HepG2 (cell line): ENCODE measurements at regions not wholly inside any gene's neighbourhood (a gene's known extent, or its start where the extent isn't known, plus 50 kb on each side); places are given as distances from the start of the nearest gene placed in this dataset.

ENCODE experiments used
- ATAC-seq: fragments of 200-7000 bp; cut with Tn5 transposase; 3 replicates; pipeline ENCODE4 v1.9.1; 2020; ENCODE audit warnings: mild to moderate bottlenecking, moderate library complexity
- BruUV-seq: library from RNA; stranded (reverse); fragments of 400-500 nt; replicated peaks from 2 replicates; lab custom pipeline; 2021; lab: Mats Ljungman, UMichigan
- CTCF ChIA-PET: fragments of 300-600 bp; formaldehyde crosslinking; extraction: SDS; loops from one replicate; lab custom pipeline; 2021; ENCODE audit warnings: low total read pairs, inconsistent platforms, low intra/inter-chr PET ratio; lab: Yijun Ruan, JAX
- POLR2A ChIA-PET: fragments of 350-600 bp; sonication (Branson Sonifier 250); formaldehyde crosslinking; loops from one replicate; lab custom pipeline; 2020; ENCODE audit warnings: antibody characterized with exemption, inconsistent platforms; lab: Yijun Ruan, JAX
- DNase-seq: peaks from one replicate; pipeline ENCODE4 v3.0.0-alpha.2; 2015; ENCODE audit warnings: low spot score
- FAIRE-seq: peaks from 3 replicates; lab custom pipeline; 2011; peaks lifted over from hg19 to GRCh38; lab: Jason Lieb, UNC
- H2AFZ ChIP-seq: one replicate; pipeline ENCODE4 v1.6.1; 2011; ENCODE audit warnings: low read length, inconsistent platforms
- H3K27ac ChIP-seq: fragments of 300-600 bp; 3 replicates; pipeline ENCODE4 v1.8.0; 2011; ENCODE audit warnings: mixed run types, mild to moderate bottlenecking, mixed read lengths, low read length, inconsistent platforms; ENCODE audit not compliant: insufficient read depth; ENCODE audit errors: extremely low read length
- H3K27me3 ChIP-seq, 2 experiments: fragments of 200-600 bp in 1 of 2; 2 replicates in 1 of 2; 3 replicates in 1 of 2; pipeline versions ENCODE4 v1.6.0 to v1.8.0; 2011; ENCODE audit warnings: low read length in 2 of 2, mild to moderate bottlenecking in 2 of 2, moderate library complexity in 2 of 2, inconsistent platforms in 1 of 2; ENCODE audit not compliant: insufficient read depth in 2 of 2, control insufficient read depth in 1 of 2
- H3K36me3 ChIP-seq, 2 experiments: fragments of 200-600 bp in 1 of 2; replicated peaks in 1 of 2; 2 replicates in 1 of 2; 3 replicates in 1 of 2; pipeline versions ENCODE4 v1.5.1 to v1.8.0; 2011; ENCODE audit warnings: low read length in 2 of 2, inconsistent platforms in 1 of 2; ENCODE audit not compliant: insufficient read depth in 2 of 2, control insufficient read depth in 1 of 2
- H3K4me1 ChIP-seq: 2 replicates; pipeline ENCODE4 v1.5.1; 2012; ENCODE audit warnings: low read length, inconsistent platforms; ENCODE audit not compliant: insufficient read depth
- H3K4me2 ChIP-seq: 2 replicates; pipeline ENCODE4 v1.6.0; 2011; ENCODE audit warnings: low read depth, low read length, inconsistent platforms
- H3K4me3 ChIP-seq, 3 experiments: fragments of 200-600 bp in 1 of 3; sonication (generic), shearing (Covaris generic) in 1 of 3; replicated peaks in 1 of 3; 2 replicates each; pipeline ENCODE4 v1.5.1; 2011 to 2016; ENCODE audit warnings: low read length in 3 of 3, inconsistent platforms in 2 of 3, low read depth in 2 of 3, mild to moderate bottlenecking in 2 of 3, control low read depth in 1 of 3, mixed read lengths in 1 of 3; ENCODE audit not compliant: insufficient read depth in 1 of 3
- H3K79me2 ChIP-seq: one replicate; pipeline ENCODE4 v1.6.1; 2011; ENCODE audit warnings: low read length, inconsistent platforms; ENCODE audit not compliant: insufficient read depth
- H3K9ac ChIP-seq: 2 replicates; pipeline ENCODE4 v1.6.0; 2011; ENCODE audit warnings: mild to moderate bottlenecking, low read depth, low read length, inconsistent platforms; ENCODE audit not compliant: insufficient read depth
- H3K9me3 ChIP-seq: 2 replicates; pipeline ENCODE4 v1.5.1; 2012; ENCODE audit warnings: mild to moderate bottlenecking, low read length
- H4K20me1 ChIP-seq: 2 replicates; pipeline ENCODE4 v1.6.0; 2011; ENCODE audit warnings: inconsistent platforms, mild to moderate bottlenecking, low read length, moderate library complexity; ENCODE audit not compliant: insufficient read depth
- HOXA3 ChIP-seq: sonication (generic); formaldehyde crosslinking; IDR thresholded peaks from 2 replicates; pipeline ENCODE4 v1.5.0; 2020; ENCODE audit warnings: missing genetic modification reagents
- NR1H2 ChIP-seq: sonication (generic); formaldehyde crosslinking; IDR thresholded peaks from 2 replicates; pipeline ENCODE4 v1.8.1; 2022; ENCODE audit warnings: low read depth, missing genetic modification reagents, borderline replicate concordance
- SETDB1 ChIP-seq: sonication (generic); formaldehyde crosslinking; IDR thresholded peaks from 2 replicates; pipeline ENCODE4 v1.5.1; 2020; ENCODE audit warnings: missing genetic modification reagents, mild to moderate bottlenecking, borderline replicate concordance
- SRF ChIP-seq: IDR thresholded peaks from 2 replicates; pipeline ENCODE4 v1.6.1; 2011; ENCODE audit warnings: mild to moderate bottlenecking, low read depth, low read length, moderate library complexity
- ZNF20 ChIP-seq: sonication (generic); formaldehyde crosslinking; IDR thresholded peaks from 2 replicates; pipeline ENCODE4 v1.4.0; 2020; ENCODE audit warnings: mild to moderate bottlenecking, moderate library complexity, missing genetic modification reagents
- ZNF44 ChIP-seq: sonication (generic); formaldehyde crosslinking; IDR thresholded peaks from 2 replicates; pipeline ENCODE4 v1.5.1; 2020; ENCODE audit warnings: mild to moderate bottlenecking, missing genetic modification reagents
- ZNF496 ChIP-seq: sonication (generic); formaldehyde crosslinking; IDR thresholded peaks from 2 replicates; pipeline ENCODE4 v1.8.1; 2023; ENCODE audit warnings: mild to moderate bottlenecking, moderate library complexity, missing genetic modification reagents; ENCODE audit not compliant: insufficient replicate concordance
- ZNF724P ChIP-seq: sonication (generic); formaldehyde crosslinking; IDR thresholded peaks from 2 replicates; pipeline ENCODE4 v1.8.0; 2022; ENCODE audit warnings: missing genetic modification reagents, borderline replicate concordance
- ZNF737 ChIP-seq: sonication (generic); formaldehyde crosslinking; IDR thresholded peaks from 2 replicates; pipeline ENCODE4 v1.5.0; 2020; ENCODE audit warnings: missing genetic modification reagents, mild to moderate bottlenecking, borderline replicate concordance
- ZNF746 ChIP-seq: sonication (generic); formaldehyde crosslinking; IDR thresholded peaks from 2 replicates; pipeline ENCODE4 v1.8.0; 2022; ENCODE audit warnings: mild to moderate bottlenecking, missing genetic modification reagents
- WGBS: methylation state at CpG from one replicate; pipeline ENCODE4 v1.1.6; 2017; ENCODE audit warnings: low lambda C conversion rate; 5-methylcytosine and 5-hydroxymethylcytosine counted together
- in situ Hi-C: cut with HindIII; loops from 2 replicates; pipeline ENCODE4 v1.10.0; 2017; ENCODE audit warnings: low pct_unique_long_range_greater_than_20kb; ENCODE audit not compliant: extremely low pct_ligation_motif_present
- intact Hi-C: fragments of 100-400 bp; cut with micrococcal nuclease; formaldehyde crosslinking; loops from one replicate; pipeline ENCODE4 v1.10.0; 2022; ENCODE audit not compliant: unreplicated experiment
- TF ChIP-seq, protein P1 (sequence below): sonication (generic); formaldehyde crosslinking; IDR thresholded peaks from 2 replicates; pipeline ENCODE4 v1.4.0; 2020; ENCODE audit warnings: missing genetic modification reagents, borderline replicate concordance
- TF ChIP-seq, protein P2 (sequence below): sonication (generic); formaldehyde crosslinking; IDR thresholded peaks from 2 replicates; pipeline ENCODE4 v1.4.0; 2020; ENCODE audit warnings: mild to moderate bottlenecking, missing genetic modification reagents
- TF ChIP-seq, protein P3 (sequence below): sonication (generic); formaldehyde crosslinking; IDR thresholded peaks from 2 replicates; pipeline ENCODE4 v1.4.0; 2020; ENCODE audit warnings: missing genetic modification reagents

DNA sequence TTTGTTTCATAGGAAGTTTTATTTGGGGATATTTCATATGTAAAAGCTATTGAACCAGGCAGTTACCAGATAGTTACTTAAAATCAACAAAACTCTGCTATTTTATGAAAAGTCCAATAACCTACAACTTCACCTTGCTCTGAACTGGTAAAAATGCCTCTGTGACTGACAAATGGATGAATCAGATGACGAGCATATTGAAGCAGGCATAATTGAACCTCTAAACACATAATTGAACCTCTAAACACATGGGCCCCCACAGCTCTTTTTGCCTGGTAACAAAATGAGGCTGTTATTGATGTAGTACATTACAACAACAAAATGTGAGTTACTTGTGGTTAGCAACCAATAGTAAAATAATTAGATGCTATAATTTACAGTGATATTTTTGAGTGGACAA, 99.7 kb downstream of the MBL2 start:
- WGBS, result 89% methylated on average over 1 of the region's 1 CpG
- H3K4me1 ChIP-seq, result no peaks in the 10 kb centered on the region
- H3K9ac ChIP-seq, result no peak overlapping the region
- BruUV-seq, result no TSS peak
- no peak overlapping the region for H3K4me2 ChIP-seq
- H2AFZ ChIP-seq, result no peak overlapping the region
- CTCF ChIA-PET, result no interaction called here
- no peak for ATAC-seq
- POLR2A ChIA-PET, result no interaction called here
- no peak for DNase-seq
- H3K27ac ChIP-seq, result no peak overlapping the region
- no peaks in the 10 kb centered on the region for H3K27me3 ChIP-seq
- in situ Hi-C loops, result no loop called here
- H3K9me3 ChIP-seq, result peaks cover 3% of the 10 kb centered on the region; the same call in 1 of the 2 replicates
- H3K36me3 ChIP-seq, result no peaks in the 10 kb centered on the region; a peak in 1 of 5 replicates
- H3K4me3 ChIP-seq, result no peak overlapping the region
- TF ChIP-seq SETDB1 (CRISPR knock-in tag) (no peak), NR1H2 (CRISPR knock-in tag) (no peak), ZNF737 (CRISPR knock-in tag) (no peak), HOXA3 (CRISPR knock-in tag) (no peak), ZNF496 (CRISPR knock-in tag) (no peak), SRF (no peak), ZNF44 (CRISPR knock-in tag) (no peak), ZNF746 (no peak), ZNF724P (CRISPR knock-in tag) (no peak), ZNF20 (CRISPR knock-in tag) (no peak)
- TF ChIP-seq, protein P1, sequence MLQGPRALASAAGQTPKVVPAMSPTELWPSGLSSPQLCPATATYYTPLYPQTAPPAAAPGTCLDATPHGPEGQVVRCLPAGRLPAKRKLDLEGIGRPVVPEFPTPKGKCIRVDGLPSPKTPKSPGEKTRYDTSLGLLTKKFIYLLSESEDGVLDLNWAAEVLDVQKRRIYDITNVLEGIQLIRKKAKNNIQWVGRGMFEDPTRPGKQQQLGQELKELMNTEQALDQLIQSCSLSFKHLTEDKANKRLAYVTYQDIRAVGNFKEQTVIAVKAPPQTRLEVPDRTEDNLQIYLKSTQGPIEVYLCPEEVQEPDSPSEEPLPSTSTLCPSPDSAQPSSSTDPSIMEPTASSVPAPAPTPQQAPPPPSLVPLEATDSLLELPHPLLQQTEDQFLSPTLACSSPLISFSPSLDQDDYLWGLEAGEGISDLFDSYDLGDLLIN, result no peak
- TF ChIP-seq, protein P2, sequence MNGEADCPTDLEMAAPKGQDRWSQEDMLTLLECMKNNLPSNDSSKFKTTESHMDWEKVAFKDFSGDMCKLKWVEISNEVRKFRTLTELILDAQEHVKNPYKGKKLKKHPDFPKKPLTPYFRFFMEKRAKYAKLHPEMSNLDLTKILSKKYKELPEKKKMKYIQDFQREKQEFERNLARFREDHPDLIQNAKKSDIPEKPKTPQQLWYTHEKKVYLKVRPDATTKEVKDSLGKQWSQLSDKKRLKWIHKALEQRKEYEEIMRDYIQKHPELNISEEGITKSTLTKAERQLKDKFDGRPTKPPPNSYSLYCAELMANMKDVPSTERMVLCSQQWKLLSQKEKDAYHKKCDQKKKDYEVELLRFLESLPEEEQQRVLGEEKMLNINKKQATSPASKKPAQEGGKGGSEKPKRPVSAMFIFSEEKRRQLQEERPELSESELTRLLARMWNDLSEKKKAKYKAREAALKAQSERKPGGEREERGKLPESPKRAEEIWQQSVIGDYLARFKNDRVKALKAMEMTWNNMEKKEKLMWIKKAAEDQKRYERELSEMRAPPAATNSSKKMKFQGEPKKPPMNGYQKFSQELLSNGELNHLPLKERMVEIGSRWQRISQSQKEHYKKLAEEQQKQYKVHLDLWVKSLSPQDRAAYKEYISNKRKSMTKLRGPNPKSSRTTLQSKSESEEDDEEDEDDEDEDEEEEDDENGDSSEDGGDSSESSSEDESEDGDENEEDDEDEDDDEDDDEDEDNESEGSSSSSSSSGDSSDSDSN (CRISPR knock-in tag), result no peak
- TF ChIP-seq, protein P3, sequence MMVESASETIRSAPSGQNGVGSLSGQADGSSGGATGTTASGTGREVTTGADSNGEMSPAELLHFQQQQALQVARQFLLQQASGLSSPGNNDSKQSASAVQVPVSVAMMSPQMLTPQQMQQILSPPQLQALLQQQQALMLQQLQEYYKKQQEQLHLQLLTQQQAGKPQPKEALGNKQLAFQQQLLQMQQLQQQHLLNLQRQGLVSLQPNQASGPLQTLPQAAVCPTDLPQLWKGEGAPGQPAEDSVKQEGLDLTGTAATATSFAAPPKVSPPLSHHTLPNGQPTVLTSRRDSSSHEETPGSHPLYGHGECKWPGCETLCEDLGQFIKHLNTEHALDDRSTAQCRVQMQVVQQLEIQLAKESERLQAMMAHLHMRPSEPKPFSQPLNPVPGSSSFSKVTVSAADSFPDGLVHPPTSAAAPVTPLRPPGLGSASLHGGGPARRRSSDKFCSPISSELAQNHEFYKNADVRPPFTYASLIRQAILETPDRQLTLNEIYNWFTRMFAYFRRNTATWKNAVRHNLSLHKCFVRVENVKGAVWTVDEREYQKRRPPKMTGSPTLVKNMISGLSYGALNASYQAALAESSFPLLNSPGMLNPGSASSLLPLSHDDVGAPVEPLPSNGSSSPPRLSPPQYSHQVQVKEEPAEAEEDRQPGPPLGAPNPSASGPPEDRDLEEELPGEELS (CRISPR knock-in tag), result no peak
- TF ChIP-seq, all 625 proteins: peak for 0
- intact Hi-C loops, result no loop called here
- Histone ChIP-seq H4K20me1 (no peaks in the 10 kb centered on the region), H3K79me2 (no peaks in the 10 kb centered on the region)
- FAIRE-seq, result no peak
